ENCODE measurements at regions not wholly inside any gene's neighbourhood (a gene's known extent, or its start where the extent isn't known, plus 50 kb on each side); places are given as distances from the start of the nearest gene placed in this dataset.
A peak's percentile ranks its signal among the peaks of the same experiment; 100 is the strongest.

GRCh38 chr20:57809149-57809548, 99.3 kb upstream of the PMEPA1 start:
- H3K27me3 ChIP-seq (ENCODE audit: control insufficient read depth, insufficient read depth, low read length): no peaks in the 10 kb centered on the region
- no peak overlapping the region for H3K4me3 ChIP-seq (ENCODE audit: low read length in 3 of 3)
- H3K9ac ChIP-seq (ENCODE audit: low read length in 3 of 3): no peak overlapping the region
- no peaks in the 10 kb centered on the region for H3K9me3 ChIP-seq (ENCODE audit: control insufficient read depth in 2 of 3, insufficient read depth in 1 of 3, low read length in 3 of 3)
- DNase-seq (no peak), FAIRE-seq (no peak)
- intact Hi-C loops (cut with DNase I): no loop called here
- no peak overlapping the region for H3K27ac ChIP-seq (ENCODE audit: low read depth in 2 of 2, low read length in 2 of 2)
- TF ChIP-seq CTCF (IDR thresholded peaks at IDR 0.05; ENCODE audit: borderline replicate concordance, extremely low read depth, insufficient read depth): no peak
- H3K4me1 ChIP-seq (ENCODE audit: control insufficient read depth in 2 of 3, insufficient read depth in 2 of 3, low read depth in 1 of 3, low read length in 3 of 3): no peaks in the 10 kb centered on the region
- H3K36me3 ChIP-seq (ENCODE audit: control insufficient read depth in 2 of 3, insufficient read depth in 3 of 3, low read length in 3 of 3): no peaks in the 10 kb centered on the region

DNA sequence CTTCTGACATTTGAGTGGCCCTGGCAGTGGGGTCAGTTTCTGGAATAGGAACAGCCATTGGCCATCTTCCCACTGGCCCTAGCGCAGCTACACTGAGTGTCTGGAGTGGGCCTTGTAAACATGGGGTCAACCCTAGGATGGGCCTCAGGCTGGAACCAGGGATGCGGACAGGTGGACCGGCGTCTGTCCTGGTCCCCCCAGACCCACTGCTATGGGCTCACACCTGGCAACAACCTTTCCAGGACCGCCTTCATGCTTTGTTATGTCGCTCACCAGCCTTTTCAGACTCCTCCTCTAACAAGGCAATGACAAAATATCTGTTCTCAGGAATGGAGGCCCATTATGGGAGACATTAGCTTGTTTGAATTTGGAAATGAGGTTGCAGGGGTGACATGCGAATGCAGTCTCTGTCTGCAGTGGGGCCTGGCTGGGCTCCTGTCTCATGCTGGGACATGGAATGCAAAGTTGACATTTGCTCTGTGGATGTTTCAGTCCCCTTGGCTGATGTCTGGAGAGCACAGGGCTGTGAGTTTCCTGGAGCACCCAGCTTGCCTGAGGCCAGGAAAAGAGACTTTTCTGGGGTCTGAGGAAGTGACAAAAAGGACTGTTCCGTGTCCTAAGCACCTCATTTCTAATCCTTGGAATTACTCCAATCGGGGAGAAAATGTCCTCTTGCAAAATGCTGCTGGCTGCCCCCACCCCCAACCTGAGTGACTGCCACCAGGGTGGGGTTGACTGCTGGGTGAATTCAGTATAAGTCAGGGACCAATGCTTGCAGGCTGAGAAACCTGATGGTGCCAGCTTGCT, 98.7 kb upstream of the PMEPA1 start:
- no peak overlapping the region for H3K9ac ChIP-seq (ENCODE audit: low read length in 3 of 3)
- H3K27ac ChIP-seq (ENCODE audit: low read depth in 2 of 2, low read length in 2 of 2): no peak overlapping the region
- intact Hi-C loops (cut with DNase I): no loop called here
- FAIRE-seq (no peak), DNase-seq (peak in 1 of 5 donors; percentile 49)
- no peak overlapping the region for H3K4me3 ChIP-seq (ENCODE audit: low read length in 3 of 3)
- no peaks in the 10 kb centered on the region for H3K36me3 ChIP-seq (ENCODE audit: control insufficient read depth in 2 of 3, insufficient read depth in 3 of 3, low read length in 3 of 3)
- H3K4me1 ChIP-seq (ENCODE audit: control insufficient read depth in 2 of 3, insufficient read depth in 2 of 3, low read depth in 1 of 3, low read length in 3 of 3): no peaks in the 10 kb centered on the region
- H3K9me3 ChIP-seq (ENCODE audit: control insufficient read depth in 2 of 3, insufficient read depth in 1 of 3, low read length in 3 of 3): no peaks in the 10 kb centered on the region
- no peaks in the 10 kb centered on the region for H3K27me3 ChIP-seq (ENCODE audit: control insufficient read depth, insufficient read depth, low read length)
- no peak for TF ChIP-seq CTCF (IDR thresholded peaks at IDR 0.05; ENCODE audit: borderline replicate concordance, extremely low read depth, insufficient read depth)

DNA sequence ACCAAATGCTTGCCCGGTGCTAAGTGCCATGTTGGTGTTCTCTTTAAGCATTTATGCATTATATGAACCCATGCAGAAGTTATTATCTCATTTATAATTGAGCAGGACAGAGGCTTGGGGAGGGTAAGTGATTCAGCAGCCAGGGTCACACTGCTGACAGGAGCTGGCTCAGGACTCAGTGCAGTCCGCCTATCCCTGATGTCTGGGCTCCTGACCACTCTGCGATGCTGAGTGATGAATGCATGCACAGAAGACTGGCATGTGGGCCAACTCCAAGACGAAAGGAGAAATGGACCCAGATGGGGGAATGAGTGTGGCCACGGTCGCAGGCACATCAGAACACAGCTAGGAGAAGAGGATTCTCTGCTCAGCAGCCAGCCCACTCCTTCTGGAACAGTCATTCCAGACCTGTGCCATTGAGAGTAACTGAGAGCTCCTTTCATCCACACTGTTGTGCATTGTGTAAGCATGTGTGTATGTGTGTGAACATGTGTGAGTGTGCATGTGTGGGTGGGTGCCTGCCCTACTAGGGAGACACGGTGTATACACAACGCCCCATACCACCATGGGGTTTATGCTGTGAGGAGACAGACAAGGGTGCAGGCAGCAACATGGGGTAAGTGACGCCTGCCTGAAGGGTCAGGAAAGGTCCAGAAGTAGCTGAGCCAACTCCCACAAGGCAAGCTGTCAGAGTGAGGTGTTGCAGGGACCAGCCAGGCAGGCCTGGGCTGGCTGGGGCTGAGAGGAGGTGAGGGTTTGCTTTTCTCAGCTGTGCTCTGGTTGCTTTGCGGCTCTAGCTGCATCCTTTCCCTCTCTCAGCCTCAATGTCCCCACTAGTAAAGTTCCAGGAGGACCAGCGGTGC, 97.8 kb upstream of the PMEPA1 start:
- TF ChIP-seq CTCF (IDR thresholded peaks at IDR 0.05; ENCODE audit: borderline replicate concordance, extremely low read depth, insufficient read depth): no peak
- Histone ChIP-seq H3K27me3 (ENCODE audit: control insufficient read depth, insufficient read depth, low read length) (no peaks in the 10 kb centered on the region), H3K4me3 (ENCODE audit: low read length in 3 of 3) (no peak overlapping the region), H3K4me1 (ENCODE audit: control insufficient read depth in 2 of 3, insufficient read depth in 2 of 3, low read depth in 1 of 3, low read length in 3 of 3) (no peaks in the 10 kb centered on the region), H3K27ac (ENCODE audit: low read depth in 2 of 2, low read length in 2 of 2) (no peak overlapping the region), H3K9ac (ENCODE audit: low read length in 3 of 3) (no peak overlapping the region), H3K9me3 (ENCODE audit: control insufficient read depth in 2 of 3, insufficient read depth in 1 of 3, low read length in 3 of 3) (no peaks in the 10 kb centered on the region), H3K36me3 (ENCODE audit: control insufficient read depth in 2 of 3, insufficient read depth in 3 of 3, low read length in 3 of 3) (no peaks in the 10 kb centered on the region)
- peak in 1 of 5 donors; percentile 21 for DNase-seq
- intact Hi-C loops (cut with DNase I): no loop called here
- FAIRE-seq: no peak

Measured in kidney (tissue), 13 donors.